Body of pancreas (tissue), 4 donors: ENCODE measurements at regions not wholly inside any gene's neighbourhood (a gene's known extent, or its start where the extent isn't known, plus 50 kb on each side); places are given as distances from the start of the nearest gene placed in this dataset.

Experiments
- POLR2A ChIP-seq, 3 donors: fragments of 450-650 bp; IDR thresholded peaks; one replicate each; pipeline ENCODE4 v1.6.1; 2016; ENCODE audit warnings: antibody characterized with exemption in 3 of 3, mild to moderate bottlenecking in 2 of 3
- TF ChIP-seq, protein P1 (sequence below), 7 experiments: fragments of 450-650 bp in 4 of 7; fragments of 200-600 bp in 3 of 7; sonication (generic) in 3 of 7; IDR thresholded peaks; one replicate each; pipeline ENCODE4 v1.5.1; 2016 to 2019; ENCODE audit warnings: antibody characterized with exemption in 7 of 7

DNA sequence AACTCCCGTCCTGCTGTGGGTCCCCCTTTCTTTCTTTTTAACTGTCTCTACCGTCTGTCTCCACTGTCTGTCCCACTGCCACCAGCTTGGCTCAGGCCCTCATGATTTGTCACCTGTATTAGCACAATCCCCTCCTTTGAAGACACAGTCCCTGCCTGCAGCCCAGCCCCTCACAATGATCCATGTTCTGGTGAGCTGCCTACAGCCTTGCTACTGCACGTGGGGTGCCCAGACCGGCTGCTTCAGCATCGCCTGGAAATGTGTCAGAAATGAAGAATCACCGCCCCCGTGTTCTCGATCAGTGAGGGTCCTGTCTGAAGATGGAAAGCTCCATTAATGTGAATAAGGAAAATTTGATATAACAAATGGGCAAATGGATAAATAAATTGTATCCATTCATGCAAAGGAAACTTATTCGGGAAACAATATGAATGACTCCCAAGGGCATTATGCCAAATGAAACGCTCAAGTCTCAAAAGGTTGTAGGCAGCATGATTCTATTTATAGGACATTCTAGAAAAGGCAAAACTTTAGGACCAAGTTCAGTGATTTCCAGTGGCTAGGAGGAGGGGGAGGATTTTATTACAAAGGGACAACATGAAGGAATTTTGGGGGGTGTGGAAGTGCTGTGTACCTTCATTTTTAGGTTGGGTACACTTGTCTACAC, 59.4 kb upstream of the CD83 start:
- TF ChIP-seq POLR2A (IDR thresholded peaks at IDR 0.05), result no peak
- TF ChIP-seq, protein P1, sequence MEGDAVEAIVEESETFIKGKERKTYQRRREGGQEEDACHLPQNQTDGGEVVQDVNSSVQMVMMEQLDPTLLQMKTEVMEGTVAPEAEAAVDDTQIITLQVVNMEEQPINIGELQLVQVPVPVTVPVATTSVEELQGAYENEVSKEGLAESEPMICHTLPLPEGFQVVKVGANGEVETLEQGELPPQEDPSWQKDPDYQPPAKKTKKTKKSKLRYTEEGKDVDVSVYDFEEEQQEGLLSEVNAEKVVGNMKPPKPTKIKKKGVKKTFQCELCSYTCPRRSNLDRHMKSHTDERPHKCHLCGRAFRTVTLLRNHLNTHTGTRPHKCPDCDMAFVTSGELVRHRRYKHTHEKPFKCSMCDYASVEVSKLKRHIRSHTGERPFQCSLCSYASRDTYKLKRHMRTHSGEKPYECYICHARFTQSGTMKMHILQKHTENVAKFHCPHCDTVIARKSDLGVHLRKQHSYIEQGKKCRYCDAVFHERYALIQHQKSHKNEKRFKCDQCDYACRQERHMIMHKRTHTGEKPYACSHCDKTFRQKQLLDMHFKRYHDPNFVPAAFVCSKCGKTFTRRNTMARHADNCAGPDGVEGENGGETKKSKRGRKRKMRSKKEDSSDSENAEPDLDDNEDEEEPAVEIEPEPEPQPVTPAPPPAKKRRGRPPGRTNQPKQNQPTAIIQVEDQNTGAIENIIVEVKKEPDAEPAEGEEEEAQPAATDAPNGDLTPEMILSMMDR (IDR thresholded peaks at IDR 0.05), result no peak
